RCC 7860 (cell line): ENCODE measurements at regions not wholly inside any gene's neighbourhood (a gene's known extent, or its start where the extent isn't known, plus 50 kb on each side); places are given as distances from the start of the nearest gene placed in this dataset.

ENCODE experiments used
- DNase-seq: peaks from one replicate; pipeline ENCODE4 v3.0.0-alpha.2; 2015; ENCODE audit warnings: low spot score
- FAIRE-seq: peaks from 2 replicates; lab custom pipeline; 2012; peaks lifted over from hg19 to GRCh38; lab: Jason Lieb, UNC

DNA sequence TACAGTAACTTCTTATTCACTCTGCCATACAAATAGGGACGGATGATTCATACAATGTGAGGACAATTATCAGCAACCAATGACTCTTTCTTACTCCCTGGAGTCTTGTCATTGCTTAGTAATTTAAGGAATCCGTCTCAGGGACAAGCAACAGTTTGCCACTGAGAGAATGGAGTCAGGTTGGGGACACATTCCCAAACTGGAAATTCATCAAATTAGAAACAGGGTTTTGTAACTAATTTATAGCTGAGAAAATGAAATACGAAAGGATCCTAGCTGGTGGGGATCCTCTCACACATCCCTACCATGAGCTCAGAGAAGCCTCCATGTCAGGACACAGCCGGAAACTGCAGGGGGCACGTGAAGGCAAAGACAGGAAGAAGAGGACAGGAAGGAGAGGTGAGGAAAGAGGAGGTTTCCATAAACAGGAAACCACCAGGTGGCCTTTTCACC is 50.4 kb upstream of the KDR start:
- peak; percentile 90 for DNase-seq
- peak; percentile 96 for FAIRE-seq

DNA sequence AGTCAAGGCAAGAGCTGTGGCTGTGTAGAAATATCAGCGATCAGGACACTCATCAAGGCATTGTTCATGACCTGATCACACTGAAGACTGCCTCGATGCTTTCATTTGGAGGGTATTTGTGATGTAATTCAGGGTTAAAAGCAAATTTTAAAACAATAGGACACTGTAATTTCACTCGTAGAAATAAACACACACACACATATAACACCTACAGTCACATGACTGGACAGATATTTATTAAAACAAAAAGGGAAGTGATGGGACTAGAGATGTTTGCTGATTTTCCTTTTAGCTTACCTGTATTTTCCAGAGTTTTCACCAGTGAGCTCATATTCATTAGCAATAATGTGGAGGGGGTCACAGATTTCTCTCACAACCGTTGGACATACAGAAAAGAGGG is 51.1 kb upstream of the KDR start:
- DNase-seq (no peak), FAIRE-seq (no peak)

DNA sequence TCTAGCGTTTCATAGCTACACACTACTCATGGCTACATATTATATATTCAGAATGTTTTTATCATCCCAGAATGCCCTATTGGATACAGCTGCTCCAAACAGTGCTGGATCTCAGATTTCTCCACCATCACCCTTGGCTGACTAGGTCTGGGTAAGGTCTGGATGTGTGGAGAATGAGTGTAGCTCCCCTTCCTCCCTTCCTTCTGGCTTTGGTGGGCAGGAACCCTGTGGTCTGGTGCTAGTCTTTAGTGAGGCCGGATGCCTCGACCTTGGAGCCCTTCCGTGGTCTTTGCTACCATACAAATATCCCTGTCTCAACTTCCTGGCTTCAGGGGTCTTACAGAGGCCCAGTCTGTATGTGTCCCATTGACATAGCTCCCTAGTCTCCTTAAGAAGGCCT is 52.1 kb upstream of the KDR start:
- FAIRE-seq (no peak), DNase-seq (no peak)

DNA sequence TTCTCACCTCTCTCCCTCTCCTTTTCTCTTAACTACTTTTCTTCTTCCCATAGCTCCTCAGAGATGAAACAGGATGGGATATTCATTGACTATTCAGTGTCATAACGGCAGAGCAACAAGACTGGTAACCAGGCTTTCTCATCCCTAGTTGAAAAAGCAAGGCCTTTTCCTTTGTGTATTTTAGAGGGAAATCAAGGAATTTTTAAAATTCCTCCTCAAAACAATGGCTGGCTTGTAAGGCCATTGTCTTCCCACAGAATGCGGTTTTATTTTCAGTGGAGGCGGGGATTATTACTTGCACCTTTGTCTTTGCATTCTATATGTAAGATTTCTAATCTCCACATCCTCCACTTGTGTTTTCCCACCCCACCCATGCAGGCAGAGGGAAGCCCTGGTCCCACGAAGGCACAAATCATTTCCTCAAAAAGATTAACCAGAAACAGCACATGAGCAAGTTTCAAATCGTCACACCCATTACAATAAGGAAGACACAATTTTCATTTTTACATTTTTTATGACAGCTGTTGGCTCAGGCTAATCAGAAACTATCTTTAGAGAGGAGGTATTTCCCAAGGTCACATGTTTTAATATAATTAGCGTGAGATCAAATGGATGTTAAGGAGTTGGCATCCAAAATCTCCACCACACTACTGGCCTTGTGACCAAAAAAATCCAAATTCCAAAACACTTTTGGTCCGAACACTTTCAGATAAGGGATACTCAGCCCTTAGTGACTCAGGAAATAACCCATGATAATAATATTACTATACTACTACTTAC is 53.0 kb upstream of the KDR start:
- no peak for DNase-seq
- FAIRE-seq = no peak

DNA sequence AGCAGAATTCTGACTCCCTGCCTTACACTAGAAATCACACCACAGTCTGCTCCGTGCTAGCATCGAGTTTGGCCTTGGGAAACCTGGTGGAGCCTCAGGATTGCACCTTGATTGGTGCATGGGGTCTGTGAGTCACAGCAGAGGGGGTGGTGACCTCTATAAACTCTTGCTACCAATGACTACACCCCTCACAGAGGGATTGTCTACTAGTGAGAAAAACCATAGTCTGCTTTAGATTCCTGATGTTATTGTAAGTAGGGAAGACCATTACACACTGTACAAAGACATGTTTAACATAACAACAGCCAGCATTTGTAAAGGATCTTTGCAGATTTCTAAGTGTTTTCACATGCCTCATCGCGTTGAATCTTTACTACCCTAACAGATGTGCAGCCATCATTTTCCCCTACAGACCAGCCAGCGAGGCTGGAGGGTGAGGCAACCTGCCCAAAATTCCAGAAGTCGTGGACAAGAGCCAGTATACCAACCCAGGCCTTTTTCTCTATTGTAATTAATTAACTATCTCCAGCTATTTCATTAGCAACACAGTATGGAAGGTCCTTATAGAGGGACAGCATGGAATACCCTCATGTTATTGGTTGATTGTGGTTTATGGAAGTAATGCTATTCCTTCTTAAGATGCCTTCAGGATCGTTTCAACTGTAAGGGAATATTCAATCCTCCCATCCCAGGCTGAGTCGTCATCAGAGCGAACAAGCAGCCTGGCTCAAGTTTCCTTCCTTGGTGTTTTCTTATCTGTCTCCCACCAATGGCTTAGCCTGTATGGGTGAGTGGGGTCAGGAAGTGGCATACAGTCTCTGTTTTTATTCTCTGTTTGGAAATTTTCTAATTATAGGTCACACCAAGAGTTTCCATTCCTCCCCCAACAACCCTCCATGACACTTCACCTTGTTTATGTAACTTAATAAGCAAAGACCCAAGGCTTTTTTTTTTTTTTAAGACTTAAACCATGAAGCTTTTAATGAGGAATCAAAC is 55.9 kb upstream of the KDR start:
- DNase-seq (peak; percentile 20), FAIRE-seq (no peak)

DNA sequence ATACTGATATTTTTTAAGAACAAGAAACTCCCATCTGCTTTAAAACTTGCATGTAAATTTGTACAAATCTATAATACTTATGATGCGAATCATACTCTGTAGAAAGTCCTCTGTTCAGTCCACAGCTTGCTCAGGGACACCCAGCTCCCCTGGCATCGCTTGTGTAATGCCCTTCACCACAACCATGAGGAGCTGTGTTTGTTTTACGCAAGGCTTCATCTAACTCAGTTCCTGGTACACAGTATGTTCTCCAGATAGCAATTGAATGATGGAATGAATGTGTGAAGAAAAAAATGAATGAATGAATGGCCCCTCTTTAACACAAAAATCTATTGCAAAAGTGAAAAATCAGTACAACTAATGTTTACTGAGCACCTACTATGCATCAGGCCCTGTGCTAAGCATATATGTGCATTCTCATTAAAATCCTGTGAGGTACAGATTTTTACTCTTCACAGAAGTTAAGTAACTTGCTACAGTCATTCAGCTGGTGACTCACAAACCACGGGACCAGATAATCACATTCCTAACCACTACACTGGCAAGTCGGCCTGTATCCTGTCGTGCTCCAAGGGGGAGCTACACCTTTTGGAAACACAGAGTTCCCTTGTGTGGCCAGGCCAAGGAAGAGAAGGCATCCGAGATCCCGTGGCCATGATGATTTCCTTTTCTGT is 58.7 kb upstream of the KDR start:
- DNase-seq (peak; percentile 87), FAIRE-seq (peak; percentile 93)

DNA sequence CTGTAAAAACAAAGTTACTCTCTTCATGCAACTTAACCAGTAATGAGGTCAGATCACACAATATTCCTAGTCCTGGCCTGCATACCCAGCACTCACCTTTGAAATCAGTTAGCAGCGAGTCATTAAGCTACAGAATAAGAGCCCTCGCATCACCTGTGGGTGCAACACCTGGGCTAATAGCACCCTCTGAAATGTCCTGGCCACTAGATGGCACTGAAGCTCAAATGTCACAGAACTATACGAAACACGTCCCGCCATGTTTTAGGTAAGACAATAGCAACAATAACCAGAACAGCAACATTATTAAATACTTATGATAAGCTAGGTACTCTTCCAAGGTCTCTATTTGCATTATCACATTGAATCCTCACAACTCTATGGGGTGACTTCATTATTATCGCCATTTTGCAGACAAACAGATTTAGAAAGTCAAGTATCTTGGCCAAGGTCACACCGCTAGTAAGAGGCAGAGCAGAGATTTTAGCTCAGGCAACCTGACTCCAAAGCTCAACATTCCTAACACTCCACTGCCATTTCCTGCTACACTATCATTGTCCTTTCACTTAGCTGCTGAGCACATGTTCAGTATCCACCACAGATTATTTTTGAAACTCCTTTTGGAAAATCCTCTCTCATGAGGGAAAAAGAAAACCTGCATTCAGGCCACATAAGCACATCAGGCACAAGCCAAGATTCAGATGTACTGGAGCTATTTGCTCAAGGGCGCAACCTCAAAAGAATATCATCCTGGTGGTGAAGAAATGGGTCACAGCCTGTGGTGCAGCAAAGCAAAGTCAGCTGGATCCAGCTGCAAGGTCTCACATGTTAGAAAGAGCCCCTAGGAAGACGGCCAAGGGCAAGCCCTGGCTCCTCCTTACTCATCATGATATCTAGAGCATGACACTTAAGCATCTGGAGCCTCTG is 59.5 kb upstream of the KDR start:
- FAIRE-seq (no peak), DNase-seq (no peak)

DNA sequence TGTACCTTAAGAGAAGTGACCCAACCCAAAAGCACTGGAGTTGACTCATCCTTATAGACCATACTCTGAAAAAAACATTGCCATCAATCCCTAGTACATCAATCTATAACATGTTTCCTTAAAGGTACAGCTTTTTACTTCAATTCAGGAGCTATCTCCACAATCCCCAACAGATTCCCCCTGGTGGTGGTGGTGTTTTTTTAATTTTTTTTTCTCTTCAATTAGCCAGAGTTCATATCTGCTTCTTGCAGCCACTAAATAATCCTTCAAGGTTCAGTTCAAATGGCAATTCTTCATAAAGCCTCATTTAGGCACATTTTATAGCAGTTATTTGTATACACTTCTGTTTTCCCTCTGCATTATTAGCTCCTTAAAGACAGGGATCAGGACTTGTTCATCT is 60.7 kb upstream of the KDR start:
- FAIRE-seq (no peak), DNase-seq (no peak)

DNA sequence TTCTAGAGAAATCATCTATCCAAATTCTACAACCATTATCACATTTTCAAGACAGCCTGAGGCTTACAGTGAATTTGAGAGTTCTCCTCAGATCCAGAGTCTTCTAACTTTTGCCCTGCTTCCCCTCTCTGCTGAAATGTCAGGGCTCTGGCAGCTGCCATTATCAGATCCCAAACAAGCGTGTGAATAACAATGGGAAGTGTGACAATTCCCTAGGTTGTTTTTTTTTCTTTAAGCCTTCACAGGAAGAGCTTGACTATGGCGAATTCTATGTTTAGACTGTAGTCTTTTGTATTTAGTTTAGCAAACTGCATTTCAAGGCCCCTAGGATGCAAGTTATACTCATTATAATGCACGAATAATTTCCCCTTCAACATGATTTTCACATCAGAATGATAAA is 61.3 kb upstream of the KDR start:
- FAIRE-seq (no peak), DNase-seq (no peak)

DNA sequence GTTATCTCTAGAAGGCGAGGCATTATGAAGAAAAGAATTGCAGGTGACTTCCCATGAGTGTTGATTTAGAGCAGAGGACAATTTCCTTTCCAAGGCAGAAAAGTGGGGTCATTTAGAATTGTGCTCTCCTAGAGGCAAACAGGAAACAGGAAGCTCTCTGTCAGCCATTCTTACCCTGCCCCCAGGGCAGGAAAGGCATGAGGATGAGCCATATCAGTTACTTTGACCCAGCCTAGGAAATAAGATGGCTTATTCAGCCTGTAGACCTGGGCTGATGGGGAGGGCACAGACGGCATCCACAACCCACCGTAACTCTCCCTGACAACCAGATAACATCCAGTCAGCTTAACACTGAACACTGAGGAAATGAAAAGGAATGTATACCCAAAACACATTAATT is 88.8 kb upstream of the KDR start:
- no peak for FAIRE-seq
- no peak for DNase-seq

DNA sequence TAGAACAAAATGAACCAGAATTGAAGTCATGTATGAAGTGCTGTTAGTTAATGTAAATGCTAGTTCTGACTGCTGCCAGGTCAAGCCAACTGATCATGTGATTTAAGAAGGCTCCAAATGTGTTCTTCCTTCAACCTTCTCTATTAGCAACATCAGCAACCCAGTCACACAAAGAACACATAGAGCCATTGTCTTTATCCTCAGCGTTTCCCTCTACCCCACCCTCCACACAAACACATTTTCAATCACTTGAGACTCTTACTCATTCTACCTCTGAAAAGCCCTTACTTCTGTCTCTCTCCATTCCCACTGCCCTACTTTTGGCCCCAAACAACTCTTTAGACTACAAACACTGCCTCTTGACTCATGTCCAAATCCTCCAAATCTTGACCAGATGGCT is 89.7 kb upstream of the KDR start:
- no peak for FAIRE-seq
- DNase-seq = no peak

DNA sequence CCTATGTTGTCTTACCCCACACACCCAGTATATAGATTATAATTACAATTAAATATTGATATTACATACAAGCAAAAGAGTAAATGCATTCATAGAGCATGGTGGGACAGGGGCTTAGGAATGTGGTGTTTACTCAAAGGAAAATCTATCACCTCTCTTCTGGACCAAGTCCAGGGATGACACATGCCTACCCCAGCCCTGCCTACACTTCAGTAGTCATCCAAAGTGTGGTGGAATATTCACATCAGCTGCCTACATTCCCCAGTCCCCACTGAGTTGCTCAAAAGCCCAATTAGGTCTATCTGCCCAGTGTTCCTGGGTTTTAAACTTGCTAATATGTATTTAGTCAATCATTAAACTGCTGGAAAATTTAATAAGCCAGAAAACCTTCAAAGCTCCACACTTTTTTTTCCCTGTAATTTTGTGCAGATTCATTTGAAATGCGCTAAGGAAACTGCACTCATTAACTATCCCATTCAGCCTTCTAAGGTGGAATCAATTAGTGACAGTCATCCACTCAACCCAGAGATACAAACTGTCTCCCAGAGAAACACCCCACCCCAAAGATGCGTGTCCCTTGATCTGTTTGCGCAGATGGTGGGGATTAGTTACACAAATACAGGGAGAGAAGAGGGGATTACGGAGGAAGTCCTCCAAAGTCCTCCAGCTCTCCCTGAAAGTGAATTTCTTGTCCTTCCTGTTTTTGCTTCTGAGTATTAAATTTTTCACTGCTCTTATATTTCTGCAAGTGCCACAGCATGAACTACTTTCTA is 91.7 kb upstream of the KDR start:
- FAIRE-seq = no peak
- no peak for DNase-seq

DNA sequence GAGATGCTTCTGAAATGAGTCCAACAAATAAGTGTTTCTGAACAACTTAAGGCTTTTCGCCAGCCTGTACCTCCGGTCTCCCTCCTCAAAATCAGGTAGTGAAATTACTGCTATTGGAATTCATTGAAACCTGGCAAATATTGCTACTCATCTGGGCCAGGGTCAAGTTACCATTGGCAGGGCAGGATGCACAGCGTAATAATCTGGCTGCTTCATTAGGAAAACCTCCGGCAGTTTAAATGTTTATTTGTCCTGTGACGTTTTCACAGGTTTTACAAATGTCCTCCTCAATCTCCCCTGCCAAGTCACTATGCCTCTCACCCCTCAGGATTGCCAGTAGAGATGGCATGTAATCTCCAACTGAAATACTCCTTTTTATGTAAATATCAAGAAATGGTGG is 92.6 kb upstream of the KDR start:
- DNase-seq (no peak), FAIRE-seq (no peak)

DNA sequence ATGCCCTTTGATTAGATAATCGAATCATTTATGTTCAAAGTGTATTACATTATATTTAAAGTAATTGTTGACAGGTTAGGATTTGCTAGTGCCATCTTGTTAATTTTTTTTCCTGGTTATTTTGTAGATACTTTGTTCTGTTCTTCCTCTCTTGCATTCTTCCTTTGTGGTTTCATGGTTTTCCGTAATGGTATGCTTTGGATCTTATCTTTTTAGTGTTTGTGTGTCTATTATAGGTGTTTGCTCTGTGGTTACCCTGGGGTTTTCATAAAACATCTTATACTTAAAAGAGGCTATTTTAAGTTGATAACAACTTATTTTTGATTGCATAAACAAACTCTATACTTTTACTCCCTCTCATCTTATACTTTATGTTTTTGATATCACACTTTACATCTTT is 108.2 kb upstream of the SRD5A3 start:
- FAIRE-seq = no peak

DNA sequence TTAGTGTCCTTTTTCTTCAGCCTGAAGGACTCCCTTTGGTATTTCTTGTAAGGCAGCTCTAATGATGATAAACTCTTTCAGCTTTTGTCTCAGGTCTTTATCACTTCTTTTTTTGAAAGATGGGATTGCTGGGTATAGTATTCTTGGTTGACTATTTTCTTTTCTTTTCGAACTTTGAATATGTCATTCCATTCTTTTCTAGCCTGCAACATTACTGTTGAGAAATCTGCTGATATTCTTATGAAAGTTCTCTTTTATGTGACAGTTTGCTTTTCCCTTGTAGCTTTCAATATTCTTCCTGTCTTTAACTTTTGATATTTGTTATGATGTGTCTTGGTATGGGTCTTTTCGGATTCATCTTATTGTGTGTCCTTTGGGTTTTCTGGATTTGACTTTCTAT is 107.6 kb upstream of the SRD5A3 start:
- DNase-seq (no peak), FAIRE-seq (no peak)

More for the DNA sequence above, 108.2 kb upstream of the SRD5A3 start:
- no peak for DNase-seq

DNA sequence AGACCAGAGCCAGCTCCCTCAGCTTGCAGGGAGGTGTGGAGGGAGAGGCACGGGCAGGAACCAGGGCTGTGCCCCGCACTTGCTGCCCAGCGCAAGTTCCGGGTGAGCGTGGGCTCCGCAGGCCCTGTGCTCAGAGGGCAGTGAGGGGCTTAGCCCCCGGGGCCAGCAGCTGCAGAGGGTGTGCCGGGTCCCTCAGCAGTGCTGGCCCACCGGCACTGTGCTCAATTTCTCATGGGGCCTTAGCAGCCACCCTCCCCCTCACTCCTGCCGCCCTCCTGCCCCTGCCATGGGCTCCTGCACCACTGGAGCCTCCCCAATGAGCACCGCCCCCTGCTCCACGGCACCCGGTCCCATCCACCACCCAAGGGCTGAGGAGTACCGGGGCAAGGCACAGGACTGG is 104.6 kb upstream of the SRD5A3 start:
- DNase-seq (no peak), FAIRE-seq (no peak)

DNA sequence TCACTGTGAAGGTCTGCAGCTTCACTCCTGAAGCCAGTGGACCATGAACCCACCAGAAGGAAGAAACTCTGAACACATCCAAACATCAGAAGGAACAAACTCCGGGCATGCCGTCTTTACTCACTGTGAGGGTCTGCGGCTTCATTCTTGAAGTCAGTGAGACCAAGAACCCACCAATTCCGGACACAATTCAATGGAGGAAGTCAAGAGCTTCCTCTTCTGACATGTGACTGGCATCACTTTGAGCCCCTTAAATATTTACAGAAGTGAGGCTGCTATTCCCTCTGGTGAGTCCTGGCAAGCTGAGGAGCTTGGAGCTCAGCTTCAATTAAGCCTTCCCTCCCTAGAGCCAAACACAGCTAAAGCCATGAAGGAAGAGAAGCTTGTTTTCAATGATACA is 103.5 kb upstream of the SRD5A3 start:
- no peak for FAIRE-seq
- DNase-seq = no peak

DNA sequence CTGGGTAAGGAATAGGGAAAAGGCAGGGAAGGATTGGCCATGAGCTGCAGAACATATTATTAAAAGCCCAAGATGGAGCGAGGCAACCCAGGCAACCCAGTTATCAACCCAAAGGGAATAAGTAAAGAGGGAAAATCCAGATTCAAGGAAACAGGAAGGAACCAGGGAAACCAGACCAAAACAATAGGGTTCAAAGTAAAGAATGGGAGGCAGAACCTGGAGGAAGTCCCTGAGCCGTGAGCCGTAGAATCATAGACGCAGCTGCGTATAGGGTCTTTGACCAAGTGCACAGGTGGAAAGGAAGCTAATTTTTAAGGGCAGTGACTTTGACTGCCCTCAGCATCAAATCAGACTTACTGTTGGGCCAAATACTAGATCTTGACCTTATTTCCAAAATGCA is 98.5 kb upstream of the SRD5A3 start:
- FAIRE-seq = no peak
- DNase-seq = no peak

DNA sequence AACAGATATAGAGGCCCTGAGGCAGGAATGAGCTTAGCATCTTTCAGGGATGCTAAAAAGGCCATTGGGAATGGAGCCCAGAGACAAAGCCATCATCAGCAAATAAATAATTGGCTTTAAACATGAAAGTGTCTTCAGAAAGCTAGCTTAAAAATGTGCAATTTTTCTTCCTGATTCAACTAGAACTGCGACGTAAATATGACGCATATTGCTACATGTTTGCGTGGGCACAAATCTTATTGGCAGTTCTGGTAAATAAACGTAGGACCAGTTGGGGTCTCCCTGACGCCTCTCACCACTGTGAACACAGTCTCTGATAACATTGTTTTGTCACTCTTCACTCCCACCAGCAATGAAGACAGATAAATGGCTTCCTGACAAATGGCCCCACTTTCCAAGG is 97.3 kb upstream of the SRD5A3 start:
- DNase-seq (no peak), FAIRE-seq (no peak)

DNA sequence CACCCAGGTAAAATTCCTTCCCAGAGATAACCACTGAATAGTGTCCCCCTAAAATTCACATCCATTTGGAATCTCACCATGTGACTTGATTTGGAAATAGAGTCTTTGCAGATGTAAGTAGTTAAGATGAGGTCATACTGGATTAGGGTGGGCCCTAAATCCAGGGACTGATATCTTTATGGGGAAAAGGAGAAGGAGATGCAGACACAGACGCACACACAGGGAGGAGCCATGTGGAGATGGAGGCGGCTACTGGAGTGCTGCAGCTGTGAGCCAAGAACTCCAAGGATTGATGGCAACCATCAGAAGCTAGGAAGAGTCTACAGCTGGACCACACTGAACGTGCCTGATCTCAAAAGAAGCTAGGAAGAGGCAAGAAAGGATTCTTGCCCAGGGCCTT is 96.6 kb upstream of the SRD5A3 start:
- FAIRE-seq = no peak

More for the DNA sequence above, 96.6 kb upstream of the SRD5A3 start:
- DNase-seq = no peak
